Ovary (tissue), 3 donors: ENCODE measurements at regions not wholly inside any gene's neighbourhood (a gene's known extent, or its start where the extent isn't known, plus 50 kb on each side); places are given as distances from the start of the nearest gene placed in this dataset.

Experiments
- EP300 ChIP-seq: sonication (generic); formaldehyde crosslinking; IDR thresholded peaks from one replicate; pipeline ENCODE4 v1.6.1; 2017; ENCODE audit warnings: antibody characterized with exemption
- POLR2A ChIP-seq: fragments of 450-650 bp; IDR thresholded peaks from one replicate; pipeline ENCODE4 v1.6.1; 2017; ENCODE audit warnings: antibody characterized with exemption, mild to moderate bottlenecking, moderate library complexity
- TF ChIP-seq, protein P1 (sequence below), 3 donors: fragments of 450-650 bp in 2 of 3; fragments of 200-600 bp in 1 of 3; IDR thresholded peaks; one replicate each; pipeline versions ENCODE4 v1.5.1 to v1.8.0; 2016 to 2022; ENCODE audit warnings: antibody characterized with exemption in 3 of 3, mild to moderate bottlenecking in 1 of 3
- donor health status: DM: no; HTN: no; CAD: no.

DNA sequence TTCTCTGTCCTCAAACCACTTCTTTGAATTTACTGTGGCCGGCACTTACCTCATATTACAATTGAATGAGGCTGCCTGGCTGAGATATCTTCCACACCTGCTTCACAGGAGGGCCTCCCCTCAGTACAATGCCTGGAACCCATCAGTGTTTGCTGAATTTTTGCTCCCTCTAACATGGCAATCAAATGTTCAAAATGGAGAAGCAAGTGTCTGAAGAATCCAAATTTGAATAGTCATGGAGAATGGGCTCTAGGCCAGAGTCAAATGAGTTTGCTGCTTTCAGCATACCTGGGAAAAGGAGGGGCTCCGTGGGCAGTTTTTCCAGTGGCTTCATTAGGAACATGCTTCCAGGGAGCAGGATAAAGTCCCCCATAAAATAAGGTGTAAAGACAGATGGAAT lies 564.8 kb downstream of the UTRN start:
- TF ChIP-seq, protein P1, sequence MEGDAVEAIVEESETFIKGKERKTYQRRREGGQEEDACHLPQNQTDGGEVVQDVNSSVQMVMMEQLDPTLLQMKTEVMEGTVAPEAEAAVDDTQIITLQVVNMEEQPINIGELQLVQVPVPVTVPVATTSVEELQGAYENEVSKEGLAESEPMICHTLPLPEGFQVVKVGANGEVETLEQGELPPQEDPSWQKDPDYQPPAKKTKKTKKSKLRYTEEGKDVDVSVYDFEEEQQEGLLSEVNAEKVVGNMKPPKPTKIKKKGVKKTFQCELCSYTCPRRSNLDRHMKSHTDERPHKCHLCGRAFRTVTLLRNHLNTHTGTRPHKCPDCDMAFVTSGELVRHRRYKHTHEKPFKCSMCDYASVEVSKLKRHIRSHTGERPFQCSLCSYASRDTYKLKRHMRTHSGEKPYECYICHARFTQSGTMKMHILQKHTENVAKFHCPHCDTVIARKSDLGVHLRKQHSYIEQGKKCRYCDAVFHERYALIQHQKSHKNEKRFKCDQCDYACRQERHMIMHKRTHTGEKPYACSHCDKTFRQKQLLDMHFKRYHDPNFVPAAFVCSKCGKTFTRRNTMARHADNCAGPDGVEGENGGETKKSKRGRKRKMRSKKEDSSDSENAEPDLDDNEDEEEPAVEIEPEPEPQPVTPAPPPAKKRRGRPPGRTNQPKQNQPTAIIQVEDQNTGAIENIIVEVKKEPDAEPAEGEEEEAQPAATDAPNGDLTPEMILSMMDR (IDR thresholded peaks at IDR 0.05): no peak
- TF ChIP-seq EP300 (no peak), POLR2A (no peak)
